Umbilical cord (tissue), 1 donor: ENCODE measurements at regions not wholly inside any gene's neighbourhood (a gene's known extent, or its start where the extent isn't known, plus 50 kb on each side); places are given as distances from the start of the nearest gene placed in this dataset.

Experiments used
- DNase-seq: peaks from one replicate; pipeline ENCODE4 v3.0.0-alpha.2; 2015; ENCODE audit warnings: low spot score

DNA sequence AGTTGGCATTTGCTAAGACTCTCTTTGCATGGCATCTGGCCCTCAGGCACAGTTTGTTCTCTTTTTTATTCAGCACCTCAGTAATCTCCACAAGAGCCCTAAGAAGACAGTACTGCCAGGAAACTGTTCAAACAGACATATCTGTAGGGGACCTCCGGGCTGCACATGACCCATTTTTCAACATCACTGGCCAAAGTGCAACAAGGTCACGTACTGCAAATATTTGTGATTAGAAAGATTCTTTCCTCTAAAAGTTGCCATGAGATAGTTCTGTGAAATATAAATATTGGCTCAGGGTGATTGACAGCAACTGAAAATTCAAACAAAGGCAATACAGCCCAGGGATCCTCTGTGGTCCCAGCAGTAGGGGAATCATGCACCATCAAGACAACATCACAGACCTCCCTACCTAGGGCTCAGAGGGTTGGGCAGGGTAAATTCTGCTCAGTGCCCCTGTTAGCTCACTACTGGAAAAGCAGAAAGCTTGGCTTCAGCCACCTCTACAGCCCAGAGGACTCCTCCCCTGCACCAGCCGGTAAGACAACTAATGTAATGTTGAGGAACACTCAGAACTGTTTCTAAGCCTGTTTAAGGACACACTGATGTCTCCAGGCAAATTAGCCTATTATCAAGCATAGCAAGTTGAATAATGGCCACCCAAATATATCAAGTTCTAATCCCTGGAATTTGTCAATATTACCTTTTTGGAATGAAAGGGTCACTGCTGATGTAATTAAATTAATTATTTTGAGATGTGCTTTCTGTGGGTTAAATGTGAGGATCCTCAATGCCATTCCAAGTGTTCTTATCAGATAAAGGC, 117.4 kb upstream of the LPP start:
- no peak for DNase-seq

DNA sequence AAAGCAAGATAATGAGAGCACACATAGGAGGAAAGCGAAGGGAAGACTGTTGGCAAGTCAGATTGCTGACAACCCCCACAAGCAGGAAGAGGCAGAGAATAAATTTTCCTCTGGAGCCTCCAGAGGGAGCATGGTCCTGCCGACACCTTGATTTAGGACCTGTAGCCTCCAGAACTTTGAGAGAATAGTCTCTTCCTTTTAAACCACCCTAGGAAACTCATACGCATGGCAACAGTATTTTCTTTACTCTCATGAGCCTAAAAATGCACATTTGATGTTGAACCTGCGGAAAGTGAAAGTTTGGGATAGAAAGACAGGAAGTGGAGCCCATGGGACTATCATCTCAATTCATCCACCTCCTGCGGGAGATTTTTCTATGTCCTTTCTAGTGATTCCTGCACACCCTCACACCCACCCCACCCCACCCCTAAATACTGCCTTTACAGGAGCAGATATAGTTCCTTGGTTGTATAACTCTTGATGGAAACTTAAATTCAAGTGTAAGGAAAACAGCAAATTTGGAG, 116.7 kb upstream of the LPP start:
- peak; percentile 48 for DNase-seq

DNA sequence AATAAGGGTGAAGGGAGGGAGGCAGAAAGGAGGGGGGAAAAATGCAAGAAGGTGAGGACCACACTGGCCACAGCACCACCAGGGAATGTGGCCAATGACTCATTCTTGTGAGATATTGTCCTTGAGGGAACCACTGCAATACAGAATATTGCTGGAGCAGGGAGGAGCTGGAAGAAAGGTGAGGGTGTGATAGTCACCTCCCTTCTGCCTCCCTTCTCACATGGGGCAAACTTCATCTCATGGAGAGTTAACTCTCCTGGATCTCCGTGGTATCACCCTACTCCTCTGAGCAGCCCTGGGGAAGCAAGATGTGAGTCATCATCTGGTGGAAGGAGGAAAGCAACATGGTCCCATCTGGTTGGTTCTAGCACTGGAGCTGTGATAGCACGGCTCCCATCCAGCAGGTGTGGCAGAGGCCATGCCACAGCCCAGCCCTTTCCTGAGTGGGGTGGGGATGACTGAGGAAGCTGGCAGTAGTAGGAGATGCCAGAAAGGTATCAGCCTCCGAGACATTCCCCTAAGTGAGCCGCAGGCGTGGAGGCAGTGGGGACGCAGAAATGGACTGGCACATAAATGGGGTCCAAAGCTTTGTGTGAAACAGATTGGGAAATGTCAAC, 115.9 kb upstream of the LPP start:
- no peak for DNase-seq

DNA sequence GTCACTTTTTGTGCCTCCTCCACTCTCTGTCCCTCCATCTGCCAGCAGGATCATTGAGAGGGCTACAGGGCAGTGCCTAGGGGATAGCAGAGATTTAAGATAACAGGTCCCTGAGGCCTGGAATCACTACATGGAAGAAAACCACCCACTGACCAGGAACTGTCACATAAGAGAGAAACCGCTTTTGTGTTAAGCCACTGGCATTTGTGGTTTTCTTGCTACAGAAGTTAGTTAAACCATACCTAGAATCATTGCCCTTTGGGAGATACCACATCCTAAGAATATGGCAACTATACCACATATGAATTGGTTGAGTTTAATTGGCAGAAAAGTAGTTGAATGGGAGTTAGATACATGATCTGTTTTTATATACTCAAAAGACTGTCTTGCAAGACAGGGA, 112.8 kb upstream of the LPP start:
- no peak for DNase-seq

DNA sequence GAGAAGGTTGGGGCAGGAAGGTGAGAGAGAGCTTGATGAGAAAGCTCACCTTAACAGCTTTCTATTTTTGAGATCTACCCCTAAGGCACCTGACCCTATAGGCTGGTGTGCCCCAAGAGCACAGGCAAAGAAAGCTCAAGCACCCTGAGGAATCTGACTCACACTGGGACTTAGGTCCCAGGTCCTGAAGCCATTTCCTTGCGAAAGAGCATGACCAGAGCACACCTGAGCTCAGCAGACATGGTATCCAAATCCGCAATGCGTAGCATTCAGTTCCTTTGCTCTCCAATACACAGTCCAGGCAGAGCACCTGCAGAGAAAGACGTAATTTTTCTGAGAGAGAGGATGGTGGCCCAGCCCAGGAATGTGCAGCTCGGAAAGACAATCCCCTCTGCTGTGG, 112.1 kb upstream of the LPP start:
- no peak for DNase-seq

DNA sequence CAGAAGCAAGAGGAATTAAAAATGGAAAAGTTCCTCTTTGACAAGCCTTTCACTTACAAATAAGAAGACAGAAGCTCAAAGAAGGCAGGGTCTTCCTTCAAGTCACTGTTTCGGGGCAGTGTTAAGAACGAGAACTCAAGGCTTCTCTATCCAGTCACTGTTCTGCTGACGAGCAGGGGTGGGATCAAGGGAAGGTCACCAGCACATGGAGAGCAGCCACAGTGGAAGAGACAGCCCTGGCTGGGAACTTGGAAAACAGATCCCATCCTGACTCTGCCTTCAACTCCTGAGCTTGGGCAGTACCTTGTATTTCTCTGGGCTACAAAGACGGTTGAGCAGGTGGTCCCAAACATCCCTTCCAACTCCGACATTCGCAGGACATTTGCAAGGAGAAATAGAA, 111.5 kb upstream of the LPP start:
- DNase-seq, result no peak

DNA sequence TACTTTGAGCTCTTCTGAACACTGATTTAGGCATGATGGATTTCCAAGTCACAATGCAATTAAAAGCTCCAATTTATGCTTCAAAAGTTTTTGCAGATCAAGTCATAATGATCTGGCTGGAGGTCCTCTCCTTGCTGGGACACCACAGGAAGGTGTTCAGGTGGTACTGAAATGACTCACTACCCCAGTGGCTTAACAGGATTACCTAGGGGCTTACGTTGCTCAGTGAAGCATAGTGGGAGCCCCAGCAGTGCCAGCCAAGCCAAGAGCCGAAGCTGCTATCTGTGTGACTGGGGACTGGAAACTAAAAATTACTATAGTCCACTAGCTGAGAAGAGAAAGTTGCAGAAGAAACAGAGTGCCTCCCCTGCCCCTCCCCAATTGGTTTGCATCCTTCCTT, 110.1 kb upstream of the LPP start:
- DNase-seq, result no peak

DNA sequence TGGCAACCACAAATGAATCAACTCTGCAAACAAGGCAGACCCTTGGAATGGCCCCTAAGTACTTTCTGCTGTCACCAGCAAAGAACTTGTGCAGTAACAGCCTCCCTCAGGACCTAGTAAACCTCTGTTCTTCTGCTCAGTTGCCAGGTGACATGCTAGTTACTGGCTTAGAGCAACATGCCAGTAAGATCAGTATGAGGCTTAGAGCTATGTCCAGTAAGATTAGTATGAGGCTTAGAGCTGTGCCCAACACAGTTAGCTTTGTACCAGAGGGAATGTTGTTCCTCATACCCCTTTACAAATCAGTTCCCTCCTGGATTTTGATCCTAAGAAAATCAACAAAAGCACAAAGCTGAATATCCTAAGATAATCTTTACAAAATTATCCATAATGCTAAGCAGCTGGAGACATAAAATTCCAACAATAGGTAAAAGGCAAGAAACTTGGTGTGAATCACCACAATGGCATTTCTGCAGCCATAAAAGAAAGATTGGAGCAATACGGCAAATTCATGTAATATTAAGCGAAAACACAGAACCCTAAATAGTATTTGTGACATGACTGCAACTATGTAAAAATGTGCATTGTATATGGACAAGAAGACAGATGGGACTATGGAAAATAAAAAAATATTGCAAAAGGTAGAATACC, 107.3 kb upstream of the LPP start:
- peak; percentile 39 for DNase-seq

DNA sequence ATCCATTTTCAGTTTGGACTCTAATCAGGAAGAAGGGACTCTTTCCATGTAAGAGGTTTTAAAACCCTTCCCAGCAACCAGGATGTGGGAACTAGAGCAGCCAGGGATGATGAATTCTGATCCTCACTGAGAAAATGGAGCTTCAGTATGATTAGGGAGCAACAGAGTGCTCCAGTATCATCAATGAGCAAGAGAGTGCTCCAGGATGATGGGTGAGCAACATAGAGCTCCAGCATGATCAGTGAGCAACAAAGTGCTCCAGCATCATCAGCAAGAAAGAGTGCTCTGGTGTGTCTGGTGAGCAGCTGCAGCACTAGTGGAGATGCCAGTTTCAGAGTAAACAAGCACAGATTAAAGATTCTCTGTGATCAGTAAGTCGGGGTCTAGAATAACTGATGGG, 106.4 kb upstream of the LPP start:
- no peak for DNase-seq

DNA sequence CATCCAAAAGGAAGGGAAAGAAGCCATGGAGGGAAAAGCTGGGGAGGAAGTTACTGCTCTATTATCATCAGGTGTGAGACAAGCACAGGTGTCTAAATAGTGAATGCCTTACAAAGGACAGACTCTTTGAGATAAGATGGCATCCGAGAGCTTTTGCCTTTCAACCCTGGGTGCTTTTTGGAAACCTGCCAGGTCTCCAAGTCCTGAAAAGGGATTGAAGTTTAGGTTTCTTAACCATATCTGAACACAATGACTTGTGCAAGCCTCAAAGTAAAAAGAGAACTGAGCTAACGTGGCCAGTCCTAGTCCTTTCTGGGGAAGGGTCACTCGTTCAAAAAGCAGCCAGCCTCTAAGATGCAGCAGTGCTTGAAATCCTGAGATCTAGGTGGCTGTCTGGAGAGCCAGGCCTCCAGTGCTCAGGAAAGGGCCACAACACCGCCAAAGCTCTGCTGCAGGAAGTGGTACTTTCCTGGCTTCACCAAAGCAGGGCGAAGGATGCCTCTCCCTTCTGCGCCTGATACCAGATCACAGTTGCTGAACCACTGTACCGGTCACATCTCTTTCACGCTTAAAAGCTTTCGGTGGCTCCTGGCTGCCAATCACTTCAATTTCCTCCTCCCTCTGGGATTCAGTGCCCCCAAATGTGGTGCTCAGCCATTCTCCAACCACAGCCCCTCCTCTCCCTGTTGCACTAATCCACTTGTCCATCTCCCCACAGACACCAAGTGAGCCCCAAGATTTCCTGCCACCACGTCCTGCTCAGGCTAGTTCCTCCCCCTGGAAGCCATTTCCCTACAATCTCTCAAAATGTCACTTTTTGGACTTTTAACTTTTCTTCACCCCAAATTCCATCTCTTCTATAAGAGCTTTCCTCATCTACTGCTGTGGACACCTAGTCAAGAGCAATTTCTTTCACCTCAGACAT, 104.1 kb upstream of the LPP start:
- DNase-seq, result no peak

DNA sequence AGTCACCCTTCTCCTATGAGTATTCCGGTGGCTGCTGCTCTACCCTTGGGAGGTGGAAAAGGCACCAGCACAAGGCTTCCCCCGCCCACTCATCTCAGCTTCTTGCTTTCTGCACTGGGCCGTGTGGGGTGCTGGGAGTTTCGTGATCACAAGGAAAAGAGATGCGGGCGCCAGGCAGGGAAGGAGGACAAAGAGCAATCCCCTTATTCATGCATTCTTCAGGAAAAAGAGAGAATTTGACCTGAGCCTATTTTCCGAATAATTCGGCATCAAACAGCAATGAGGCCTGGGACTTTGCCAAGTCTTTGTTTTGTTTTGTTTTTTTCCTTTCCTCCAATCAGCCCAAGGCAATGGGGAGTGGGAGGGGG, 102.2 kb upstream of the LPP start:
- DNase-seq, result no peak

DNA sequence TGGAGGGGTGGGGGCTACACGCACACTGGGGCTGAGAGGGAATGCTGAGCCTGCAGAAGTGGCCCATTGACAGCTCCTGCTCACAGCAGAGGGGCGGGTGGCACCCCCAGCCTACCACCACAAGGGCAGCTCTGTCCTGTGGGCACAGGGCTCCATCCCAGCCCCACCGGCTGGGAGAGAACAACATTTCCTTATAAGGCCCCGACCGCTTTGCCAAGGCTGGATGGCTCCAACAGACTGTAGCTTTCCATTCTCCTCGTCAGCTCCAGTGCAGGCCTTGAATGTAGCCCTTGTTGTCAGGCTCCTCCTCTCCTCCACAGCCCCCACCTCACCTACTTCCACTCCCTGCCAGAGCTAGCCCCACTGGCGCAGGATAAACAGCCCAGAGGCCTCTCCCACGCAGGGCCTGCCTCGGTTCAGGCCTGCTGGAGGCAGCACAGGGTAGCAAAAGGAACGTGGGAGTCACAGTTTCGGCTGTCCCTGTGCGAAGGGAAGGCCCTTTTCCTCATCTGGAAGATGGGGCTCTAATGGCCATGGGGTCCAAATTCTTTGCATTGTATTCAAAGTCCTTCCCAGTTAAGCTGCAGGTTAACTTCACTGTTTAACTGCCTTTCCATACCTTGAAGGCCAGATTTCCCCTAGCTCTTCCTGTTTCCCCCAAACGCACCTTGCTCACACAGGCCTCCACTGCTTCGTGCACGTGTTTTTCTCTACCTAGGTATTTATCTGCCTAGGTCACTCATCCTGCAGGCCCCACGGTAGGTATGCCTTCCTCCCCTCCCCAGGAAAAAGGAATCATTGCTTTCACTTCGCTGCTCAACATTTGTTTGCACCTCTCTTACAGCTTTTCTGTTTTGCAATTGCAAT, 101.6 kb upstream of the LPP start:
- peak; percentile 76 for DNase-seq

DNA sequence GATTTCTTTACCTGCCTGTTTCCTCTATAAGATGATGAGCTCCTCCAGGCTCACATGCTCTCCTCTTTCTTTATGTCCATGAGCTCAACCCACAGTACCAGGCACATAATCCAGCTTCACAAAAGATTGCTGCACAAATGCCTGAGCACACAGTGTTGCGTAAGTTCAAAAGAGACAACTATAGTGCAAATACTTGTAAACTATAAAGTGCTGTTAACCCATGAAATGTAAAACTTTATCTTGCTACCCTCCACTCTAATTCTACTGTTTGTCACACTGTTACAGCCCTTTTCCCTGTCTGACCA, 101.0 kb upstream of the LPP start:
- DNase-seq, result peak; percentile 35

DNA sequence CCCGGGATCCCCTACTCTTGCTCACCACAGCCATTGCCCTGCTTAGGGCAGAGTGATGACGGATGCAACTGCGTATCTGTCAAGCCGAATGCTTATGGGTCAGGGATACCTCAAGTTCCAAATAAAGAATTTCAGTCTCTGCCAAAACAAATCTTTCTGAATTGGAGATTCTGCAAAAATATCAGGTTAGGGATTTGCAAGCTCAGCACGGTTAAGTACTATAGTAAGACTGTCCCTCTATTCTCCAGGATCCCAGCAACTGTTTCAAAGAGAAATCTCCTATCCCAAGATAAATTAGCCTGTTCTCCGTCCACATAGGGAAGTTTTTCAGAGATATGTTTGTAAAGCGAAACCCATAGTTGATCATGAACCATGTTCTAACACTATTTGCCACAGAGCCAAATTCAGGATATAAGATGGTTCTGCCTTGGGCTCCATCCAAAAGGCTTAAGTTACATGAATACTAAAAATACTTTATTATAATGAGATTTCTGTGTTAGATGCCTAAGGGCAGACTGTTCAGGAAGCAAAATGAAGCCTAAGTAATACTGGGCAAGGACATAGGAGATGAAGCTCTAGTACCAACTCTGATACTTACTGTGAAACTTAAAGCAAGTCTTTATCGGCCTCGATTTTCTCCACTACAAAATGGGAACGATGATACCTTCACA, 100.1 kb upstream of the LPP start:
- peak; percentile 43 for DNase-seq

DNA sequence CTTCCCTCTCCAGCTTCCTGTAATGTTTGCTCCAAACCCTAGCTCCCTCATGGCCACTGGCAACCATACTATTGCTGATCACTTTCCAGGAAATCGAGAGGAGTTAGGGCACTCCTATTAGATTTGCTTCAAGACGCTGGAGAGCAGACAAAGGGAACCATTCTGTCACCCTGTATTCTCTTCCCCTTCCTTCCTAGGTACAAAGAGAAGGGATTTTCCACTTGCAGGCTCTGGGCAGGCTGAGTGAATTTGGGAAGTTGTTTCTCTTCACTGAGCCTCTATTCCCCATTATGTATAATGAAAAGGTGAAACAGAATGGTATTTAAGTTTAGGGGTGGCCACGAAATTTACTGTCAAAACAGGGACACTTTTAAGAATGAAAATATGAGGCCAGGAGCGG, 99.4 kb upstream of the LPP start:
- no peak for DNase-seq

DNA sequence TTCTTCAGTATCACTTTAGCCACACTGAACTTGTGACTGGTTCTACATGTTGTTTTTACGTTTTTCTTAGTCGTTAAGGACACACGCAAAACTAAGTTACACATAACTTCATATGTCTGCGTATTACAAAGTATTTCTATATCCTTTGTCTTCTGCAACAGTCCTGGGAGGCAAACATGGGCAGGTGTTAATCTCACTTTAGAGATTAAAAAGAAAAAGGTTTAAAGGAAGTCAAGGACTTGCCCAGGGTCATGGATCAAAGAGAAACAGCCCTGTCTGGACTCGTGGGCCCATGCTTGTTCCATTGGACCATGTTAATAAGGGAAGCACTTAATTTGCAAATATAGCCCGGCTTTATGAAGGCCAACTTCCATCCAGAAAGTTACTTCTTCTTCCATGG, 98.6 kb upstream of the LPP start:
- DNase-seq, result no peak

DNA sequence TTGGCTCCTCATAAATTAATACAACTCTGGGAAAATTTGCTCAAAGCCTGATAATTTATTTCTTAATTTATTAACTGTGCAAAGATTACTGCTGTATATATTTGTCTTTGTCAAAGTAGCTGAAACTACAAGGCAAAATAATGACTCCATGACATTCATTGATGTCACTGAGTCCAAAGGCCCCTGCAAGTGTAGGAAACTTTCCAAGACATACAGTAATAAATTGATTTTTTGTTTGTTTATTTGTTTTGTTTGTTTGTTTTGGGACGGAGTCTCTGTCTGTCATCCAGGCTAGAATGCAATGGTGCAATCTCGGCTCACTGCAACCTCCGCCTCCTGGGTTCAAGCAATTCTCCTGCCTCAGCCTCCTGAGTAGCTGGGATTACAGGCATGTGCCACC, 96.8 kb upstream of the LPP start:
- no peak for DNase-seq

DNA sequence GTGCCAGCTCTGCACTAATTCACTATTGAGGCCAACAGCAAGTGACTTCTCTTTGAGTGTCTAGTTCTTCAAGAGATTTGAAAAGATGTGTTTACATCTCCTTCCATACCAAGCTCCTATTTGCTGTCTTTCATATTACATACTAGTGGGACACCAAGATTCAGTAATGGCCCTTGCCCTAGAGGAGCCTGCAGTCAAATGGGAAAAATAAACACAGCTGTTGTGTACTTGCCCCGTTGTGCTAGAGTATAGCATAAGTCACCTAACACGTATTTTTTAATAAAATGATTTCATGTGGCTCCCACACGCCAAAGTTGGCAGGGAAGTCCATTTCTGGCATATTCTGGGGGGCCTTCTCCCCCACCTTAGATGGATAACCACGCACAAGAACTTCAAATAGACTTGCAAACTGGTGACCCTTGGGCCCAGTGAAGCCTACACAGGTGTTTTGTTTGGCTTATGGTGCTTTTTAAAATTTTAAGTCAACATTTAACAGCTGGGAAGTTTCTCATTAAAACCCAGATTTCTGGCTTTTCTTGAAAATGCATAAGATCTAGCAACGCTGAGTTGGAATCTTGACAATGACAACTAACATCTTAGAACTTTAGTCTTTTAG, 95.3 kb upstream of the LPP start:
- DNase-seq, result no peak

DNA sequence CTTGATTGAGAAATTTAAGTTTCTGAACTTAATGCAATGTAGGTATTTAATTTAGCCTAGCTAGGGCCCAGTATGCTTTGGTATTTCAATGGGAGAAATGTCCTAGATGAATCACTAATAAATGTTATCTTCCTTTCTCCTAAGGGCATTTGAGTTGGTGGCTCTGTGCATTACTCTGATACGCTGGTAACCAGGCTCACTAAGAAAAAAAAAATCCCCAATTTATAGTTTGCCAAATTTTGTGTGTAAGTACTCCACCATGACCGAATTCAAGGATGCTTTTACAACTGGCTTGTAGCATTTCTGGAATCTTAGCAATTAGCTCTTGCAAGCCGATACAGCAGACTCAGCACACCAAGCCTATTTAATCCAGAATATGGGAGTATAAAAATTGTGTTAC, 94.6 kb upstream of the LPP start:
- DNase-seq, result no peak

DNA sequence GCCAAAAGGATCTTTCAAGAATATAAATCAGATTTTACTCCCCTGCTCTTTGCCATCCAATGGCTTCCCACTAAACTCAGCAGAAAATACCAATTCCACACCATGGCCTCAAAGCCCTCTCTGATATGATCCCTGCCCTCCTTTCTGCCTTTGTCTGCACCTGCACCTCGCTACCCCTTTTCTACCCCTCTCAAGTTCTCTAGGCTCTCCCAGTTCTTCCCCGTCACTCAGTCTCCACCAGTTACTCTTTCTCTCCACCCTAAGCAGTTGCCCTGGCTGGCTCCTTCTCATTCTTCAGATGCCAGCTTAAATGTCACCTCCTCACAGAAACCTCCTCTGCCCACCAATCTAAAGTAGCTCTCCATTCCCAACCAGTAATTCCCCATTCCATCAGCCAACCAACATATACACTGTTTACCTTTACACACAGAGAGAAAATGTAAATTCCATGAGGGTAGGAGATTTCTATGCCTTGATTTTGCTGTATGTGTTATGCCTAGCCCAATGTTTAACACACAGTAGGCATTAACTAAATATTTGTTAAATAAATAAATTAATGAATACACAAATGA, 93.6 kb upstream of the LPP start:
- no peak for DNase-seq
